GM12878 (cell line): ENCODE measurements at regions not wholly inside any gene's neighbourhood (a gene's known extent, or its start where the extent isn't known, plus 50 kb on each side); places are given as distances from the start of the nearest gene placed in this dataset.

Source experiments
- ATAC-seq: fragments of 200-7000 bp; cut with Tn5 transposase; 3 replicates; pipeline ENCODE4 v1.9.1; 2020; ENCODE audit warnings: mild to moderate bottlenecking, moderate library complexity
- BruUV-seq: library from RNA; stranded (reverse); fragments of 400-500 nt; replicated peaks from 2 replicates; lab custom pipeline; 2021; lab: Mats Ljungman, UMichigan
- CTCF ChIA-PET: fragments of 300-600 bp; sonication (Branson Sonifier 250); formaldehyde crosslinking; extraction: SDS; loops from one replicate; lab custom pipeline; 2021; ENCODE audit warnings: inconsistent platforms; lab: Yijun Ruan, JAX
- POLR2A ChIA-PET: fragments of 350-600 bp; formaldehyde crosslinking; extraction: SDS; loops from one replicate; lab custom pipeline; 2021; ENCODE audit warnings: inconsistent platforms; lab: Charles Lee
- RAD21 ChIA-PET: fragments of 300-600 bp; sonication (Branson Sonifier 250); formaldehyde crosslinking; loops from one replicate; lab custom pipeline; 2023; ENCODE audit warnings: antibody characterized with exemption; ENCODE audit not compliant: unreplicated experiment; lab: Charles Lee
- SMC1A ChIA-PET: fragments of 300-600 bp; sonication (Branson Sonifier 250); formaldehyde crosslinking; loops from one replicate; lab custom pipeline; 2023; ENCODE audit not compliant: unreplicated experiment, uncharacterized antibody; lab: Charles Lee
- DNase-seq: peaks from one replicate; pipeline ENCODE4 v3.0.0-alpha.2; 2011; ENCODE audit warnings: low read depth, low spot score
- FAIRE-seq: peaks from 3 replicates; lab custom pipeline; 2011; peaks lifted over from hg19 to GRCh38; lab: Jason Lieb, UNC
- H2AFZ ChIP-seq: 2 replicates; pipeline ENCODE4 v1.6.0; 2011; ENCODE audit warnings: low read depth, low read length, control low read depth; ENCODE audit not compliant: control insufficient read depth
- H3K27ac ChIP-seq: 2 replicates; pipeline ENCODE4 v1.5.1; 2011; ENCODE audit warnings: control low read depth; ENCODE audit not compliant: control insufficient read depth, insufficient read depth
- H3K27me3 ChIP-seq, 2 experiments: replicated peaks in 1 of 2; 2 replicates each; pipeline versions ENCODE4 v1.6.0 to v1.6.1; 2011; ENCODE audit warnings: low read length in 1 of 2; ENCODE audit not compliant: control insufficient read depth in 2 of 2, insufficient read depth in 2 of 2
- H3K36me3 ChIP-seq, 2 experiments: 2 replicates each; pipeline ENCODE4 v1.5.1; 2011; ENCODE audit warnings: low read length in 1 of 2; ENCODE audit not compliant: control insufficient read depth in 2 of 2, insufficient read depth in 2 of 2
- H3K4me1 ChIP-seq: 2 replicates; pipeline ENCODE4 v1.6.1; 2011; ENCODE audit warnings: mild to moderate bottlenecking, low read length, moderate library complexity, mixed read lengths; ENCODE audit not compliant: control insufficient read depth, insufficient read depth
- H3K4me2 ChIP-seq: 2 replicates; pipeline ENCODE4 v1.6.0; 2011; ENCODE audit warnings: control low read depth; ENCODE audit not compliant: control insufficient read depth, insufficient read depth
- H3K4me3 ChIP-seq: fragments of 200-600 bp; sonication (generic); 2 replicates; pipeline ENCODE4 v1.5.1; 2016
- H3K79me2 ChIP-seq: 2 replicates; pipeline ENCODE4 v1.6.0; 2011; ENCODE audit warnings: low read length; ENCODE audit not compliant: control insufficient read depth, insufficient read depth
- H3K9ac ChIP-seq: 2 replicates; pipeline ENCODE4 v1.8.0; 2011; ENCODE audit warnings: low read length, control low read depth, mixed read lengths; ENCODE audit not compliant: control insufficient read depth, insufficient read depth
- H3K9me3 ChIP-seq: replicated peaks from 3 replicates; pipeline ENCODE4 v1.5.1; 2011; ENCODE audit warnings: mild to moderate bottlenecking, low read length; ENCODE audit not compliant: control insufficient read depth, insufficient read depth
- H4K20me1 ChIP-seq: 2 replicates; pipeline ENCODE4 v1.6.0; 2011; ENCODE audit not compliant: control insufficient read depth, insufficient read depth
- ATF7 ChIP-seq: fragments of 450-650 bp; IDR thresholded peaks from 2 replicates; pipeline ENCODE4 v1.6.1; 2016; ENCODE audit warnings: low read depth, mild to moderate bottlenecking
- BHLHE40 ChIP-seq, 2 experiments: fragments of 450-650 bp in 1 of 2; IDR thresholded peaks; 2 replicates each; pipeline ENCODE4 v1.6.1; 2011 to 2017; ENCODE audit warnings: low read depth in 2 of 2, borderline replicate concordance in 1 of 2, improper control_type of control experiment in 1 of 2, low read length in 1 of 2, mild to moderate bottlenecking in 1 of 2
- EZH2 ChIP-seq: IDR thresholded peaks from 2 replicates; pipeline ENCODE4 v1.6.1; 2012; ENCODE audit warnings: low read depth, mild to moderate bottlenecking, control low read depth, inconsistent platforms, low read length, borderline replicate concordance; ENCODE audit not compliant: control insufficient read depth
- HDAC2 ChIP-seq: fragments of 200-600 bp; sonication (generic); IDR thresholded peaks from 2 replicates; pipeline ENCODE4 v1.6.1; 2017
- JUNB ChIP-seq: IDR thresholded peaks from 2 replicates; pipeline ENCODE4 v1.6.1; 2016; ENCODE audit warnings: antibody characterized with exemption, mild to moderate bottlenecking
- MYB ChIP-seq: fragments of 150-350 bp; IDR thresholded peaks from 2 replicates; pipeline ENCODE4 v1.6.1; 2014; ENCODE audit warnings: mild to moderate bottlenecking, low read depth, low read length, borderline replicate concordance
- NR2F1 ChIP-seq: fragments of 450-650 bp; conservative IDR thresholded peaks from 2 replicates; pipeline ENCODE4 v1.6.1; 2017; ENCODE audit warnings: mild to moderate bottlenecking
- PAX5 ChIP-seq: IDR thresholded peaks from 2 replicates; pipeline ENCODE4 v1.6.1; 2011; ENCODE audit warnings: low read depth, low read length, borderline replicate concordance
- SREBF1 ChIP-seq: IDR thresholded peaks from 2 replicates; pipeline ENCODE4 v1.6.1; 2012; ENCODE audit warnings: mild to moderate bottlenecking, low read length
- SREBF2 ChIP-seq: IDR thresholded peaks from 2 replicates; pipeline ENCODE4 v1.6.1; 2012; ENCODE audit warnings: mild to moderate bottlenecking, low read length
- TARDBP ChIP-seq: IDR thresholded peaks from 2 replicates; pipeline ENCODE4 v1.6.1; 2016; ENCODE audit warnings: borderline replicate concordance
- WGBS: methylation state at CpG from one replicate; pipeline ENCODE4 v1.1.6; 2016; ENCODE audit warnings: low lambda C conversion rate; ENCODE audit not compliant: insufficient replicate concordance, insufficient coverage; ENCODE audit errors: missing lambda C conversion rate; 5-methylcytosine and 5-hydroxymethylcytosine counted together
- in situ Hi-C: fragments of 300-500 bp; cut with MboI; formaldehyde crosslinking; loops from 9 replicates; pipeline ENCODE4 v1.14.3; 2018; ENCODE audit warnings: mixed read lengths
- intact Hi-C: fragments of 100-400 bp; cut with micrococcal nuclease; formaldehyde crosslinking; loops from one replicate; pipeline ENCODE4 v1.14.2; 2022; ENCODE audit not compliant: unreplicated experiment
- TF ChIP-seq, protein P1 (sequence below): fragments of 450-650 bp; IDR thresholded peaks from 2 replicates; pipeline ENCODE4 v1.6.1; 2016; ENCODE audit warnings: mild to moderate bottlenecking
- TF ChIP-seq, protein P2 (sequence below): fragments of 450-650 bp; IDR thresholded peaks from 2 replicates; pipeline ENCODE4 v1.6.1; 2018; ENCODE audit warnings: mild to moderate bottlenecking, low read depth, moderate library complexity; ENCODE audit not compliant: partially characterized antibody
- TF ChIP-seq, protein P3 (sequence below): fragments of 450-650 bp; IDR thresholded peaks from 2 replicates; pipeline ENCODE4 v1.6.1; 2017; ENCODE audit warnings: borderline replicate concordance
- TF ChIP-seq, protein P4 (sequence below): fragments of 450-650 bp; IDR thresholded peaks from 2 replicates; pipeline ENCODE4 v1.6.1; 2016; ENCODE audit warnings: mild to moderate bottlenecking
- TF ChIP-seq, protein P5 (sequence below): fragments of 450-650 bp; formaldehyde crosslinking; IDR thresholded peaks from 2 replicates; pipeline ENCODE4 v1.4.0; 2022; ENCODE audit warnings: mild to moderate bottlenecking, moderate library complexity

DNA sequence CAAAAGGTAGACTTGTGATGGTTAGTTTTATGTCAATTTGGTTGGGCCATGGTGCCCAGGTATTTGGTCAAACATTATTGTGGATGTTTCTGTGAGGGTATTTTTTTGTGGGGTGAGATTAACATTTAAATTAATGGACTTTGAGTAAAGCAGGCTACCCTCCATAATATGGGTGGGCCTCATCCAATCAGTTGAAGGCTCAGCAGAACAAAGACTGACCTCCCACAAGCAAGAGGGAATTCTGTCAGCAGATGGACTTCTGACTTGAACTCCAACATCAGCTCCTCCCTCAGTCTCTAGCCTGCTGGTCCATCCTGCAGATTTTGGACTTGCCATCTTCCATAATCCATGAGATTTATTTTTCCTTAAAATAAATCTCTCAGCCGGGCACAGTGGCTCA, 55.6 kb upstream of the BNC1 start:
- POLR2A ChIA-PET: no interaction called here
- in situ Hi-C loops (no loop called here), intact Hi-C loops (no loop called here)
- H3K79me2 ChIP-seq: no peaks in the 10 kb centered on the region
- H3K9me3 ChIP-seq: no peaks in the 10 kb centered on the region
- no peak for DNase-seq
- SMC1A ChIA-PET: no interaction called here
- H3K9ac ChIP-seq: no peak overlapping the region
- H4K20me1 ChIP-seq: no peaks in the 10 kb centered on the region
- H3K4me1 ChIP-seq: no peaks in the 10 kb centered on the region
- CTCF ChIA-PET: no interaction called here
- no peak for ATAC-seq
- H3K36me3 ChIP-seq: no peaks in the 10 kb centered on the region
- H2AFZ ChIP-seq: no peak overlapping the region
- BruUV-seq: no TSS peak
- H3K27ac ChIP-seq: no peak overlapping the region
- H3K4me2 ChIP-seq: no peak overlapping the region
- H3K27me3 ChIP-seq: no peaks in the 10 kb centered on the region
- H3K4me3 ChIP-seq: no peak overlapping the region
- no peak for FAIRE-seq
- 27% methylated on average over 1 of the region's 1 CpG for WGBS
- RAD21 ChIA-PET: no interaction called here
- TF ChIP-seq HDAC2 (no peak), EZH2 (no peak), MYB (no peak), SREBF2 (no peak), PAX5 (no peak), NR2F1 (no peak), JUNB (no peak), TARDBP (no peak), ATF7 (no peak), SREBF1 (no peak), BHLHE40 (IDR thresholded peaks at IDR 0.05; ENCODE audit: borderline replicate concordance in 1 of 2, low read depth in 2 of 2, low read length in 1 of 2) (no peak)
- TF ChIP-seq, protein P1, sequence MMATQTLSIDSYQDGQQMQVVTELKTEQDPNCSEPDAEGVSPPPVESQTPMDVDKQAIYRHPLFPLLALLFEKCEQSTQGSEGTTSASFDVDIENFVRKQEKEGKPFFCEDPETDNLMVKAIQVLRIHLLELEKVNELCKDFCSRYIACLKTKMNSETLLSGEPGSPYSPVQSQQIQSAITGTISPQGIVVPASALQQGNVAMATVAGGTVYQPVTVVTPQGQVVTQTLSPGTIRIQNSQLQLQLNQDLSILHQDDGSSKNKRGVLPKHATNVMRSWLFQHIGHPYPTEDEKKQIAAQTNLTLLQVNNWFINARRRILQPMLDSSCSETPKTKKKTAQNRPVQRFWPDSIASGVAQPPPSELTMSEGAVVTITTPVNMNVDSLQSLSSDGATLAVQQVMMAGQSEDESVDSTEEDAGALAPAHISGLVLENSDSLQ: no peak
- TF ChIP-seq, protein P2, sequence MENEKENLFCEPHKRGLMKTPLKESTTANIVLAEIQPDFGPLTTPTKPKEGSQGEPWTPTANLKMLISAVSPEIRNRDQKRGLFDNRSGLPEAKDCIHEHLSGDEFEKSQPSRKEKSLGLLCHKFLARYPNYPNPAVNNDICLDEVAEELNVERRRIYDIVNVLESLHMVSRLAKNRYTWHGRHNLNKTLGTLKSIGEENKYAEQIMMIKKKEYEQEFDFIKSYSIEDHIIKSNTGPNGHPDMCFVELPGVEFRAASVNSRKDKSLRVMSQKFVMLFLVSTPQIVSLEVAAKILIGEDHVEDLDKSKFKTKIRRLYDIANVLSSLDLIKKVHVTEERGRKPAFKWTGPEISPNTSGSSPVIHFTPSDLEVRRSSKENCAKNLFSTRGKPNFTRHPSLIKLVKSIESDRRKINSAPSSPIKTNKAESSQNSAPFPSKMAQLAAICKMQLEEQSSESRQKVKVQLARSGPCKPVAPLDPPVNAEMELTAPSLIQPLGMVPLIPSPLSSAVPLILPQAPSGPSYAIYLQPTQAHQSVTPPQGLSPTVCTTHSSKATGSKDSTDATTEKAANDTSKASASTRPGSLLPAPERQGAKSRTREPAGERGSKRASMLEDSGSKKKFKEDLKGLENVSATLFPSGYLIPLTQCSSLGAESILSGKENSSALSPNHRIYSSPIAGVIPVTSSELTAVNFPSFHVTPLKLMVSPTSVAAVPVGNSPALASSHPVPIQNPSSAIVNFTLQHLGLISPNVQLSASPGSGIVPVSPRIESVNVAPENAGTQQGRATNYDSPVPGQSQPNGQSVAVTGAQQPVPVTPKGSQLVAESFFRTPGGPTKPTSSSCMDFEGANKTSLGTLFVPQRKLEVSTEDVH: no peak
- TF ChIP-seq, protein P3, sequence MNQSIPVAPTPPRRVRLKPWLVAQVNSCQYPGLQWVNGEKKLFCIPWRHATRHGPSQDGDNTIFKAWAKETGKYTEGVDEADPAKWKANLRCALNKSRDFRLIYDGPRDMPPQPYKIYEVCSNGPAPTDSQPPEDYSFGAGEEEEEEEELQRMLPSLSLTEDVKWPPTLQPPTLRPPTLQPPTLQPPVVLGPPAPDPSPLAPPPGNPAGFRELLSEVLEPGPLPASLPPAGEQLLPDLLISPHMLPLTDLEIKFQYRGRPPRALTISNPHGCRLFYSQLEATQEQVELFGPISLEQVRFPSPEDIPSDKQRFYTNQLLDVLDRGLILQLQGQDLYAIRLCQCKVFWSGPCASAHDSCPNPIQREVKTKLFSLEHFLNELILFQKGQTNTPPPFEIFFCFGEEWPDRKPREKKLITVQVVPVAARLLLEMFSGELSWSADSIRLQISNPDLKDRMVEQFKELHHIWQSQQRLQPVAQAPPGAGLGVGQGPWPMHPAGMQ: no peak
- TF ChIP-seq, protein P4, sequence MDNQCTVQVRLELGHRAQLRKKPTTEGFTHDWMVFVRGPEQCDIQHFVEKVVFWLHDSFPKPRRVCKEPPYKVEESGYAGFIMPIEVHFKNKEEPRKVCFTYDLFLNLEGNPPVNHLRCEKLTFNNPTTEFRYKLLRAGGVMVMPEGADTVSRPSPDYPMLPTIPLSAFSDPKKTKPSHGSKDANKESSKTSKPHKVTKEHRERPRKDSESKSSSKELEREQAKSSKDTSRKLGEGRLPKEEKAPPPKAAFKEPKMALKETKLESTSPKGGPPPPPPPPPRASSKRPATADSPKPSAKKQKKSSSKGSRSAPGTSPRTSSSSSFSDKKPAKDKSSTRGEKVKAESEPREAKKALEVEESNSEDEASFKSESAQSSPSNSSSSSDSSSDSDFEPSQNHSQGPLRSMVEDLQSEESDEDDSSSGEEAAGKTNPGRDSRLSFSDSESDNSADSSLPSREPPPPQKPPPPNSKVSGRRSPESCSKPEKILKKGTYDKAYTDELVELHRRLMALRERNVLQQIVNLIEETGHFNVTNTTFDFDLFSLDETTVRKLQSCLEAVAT: no peak
- TF ChIP-seq, protein P5, sequence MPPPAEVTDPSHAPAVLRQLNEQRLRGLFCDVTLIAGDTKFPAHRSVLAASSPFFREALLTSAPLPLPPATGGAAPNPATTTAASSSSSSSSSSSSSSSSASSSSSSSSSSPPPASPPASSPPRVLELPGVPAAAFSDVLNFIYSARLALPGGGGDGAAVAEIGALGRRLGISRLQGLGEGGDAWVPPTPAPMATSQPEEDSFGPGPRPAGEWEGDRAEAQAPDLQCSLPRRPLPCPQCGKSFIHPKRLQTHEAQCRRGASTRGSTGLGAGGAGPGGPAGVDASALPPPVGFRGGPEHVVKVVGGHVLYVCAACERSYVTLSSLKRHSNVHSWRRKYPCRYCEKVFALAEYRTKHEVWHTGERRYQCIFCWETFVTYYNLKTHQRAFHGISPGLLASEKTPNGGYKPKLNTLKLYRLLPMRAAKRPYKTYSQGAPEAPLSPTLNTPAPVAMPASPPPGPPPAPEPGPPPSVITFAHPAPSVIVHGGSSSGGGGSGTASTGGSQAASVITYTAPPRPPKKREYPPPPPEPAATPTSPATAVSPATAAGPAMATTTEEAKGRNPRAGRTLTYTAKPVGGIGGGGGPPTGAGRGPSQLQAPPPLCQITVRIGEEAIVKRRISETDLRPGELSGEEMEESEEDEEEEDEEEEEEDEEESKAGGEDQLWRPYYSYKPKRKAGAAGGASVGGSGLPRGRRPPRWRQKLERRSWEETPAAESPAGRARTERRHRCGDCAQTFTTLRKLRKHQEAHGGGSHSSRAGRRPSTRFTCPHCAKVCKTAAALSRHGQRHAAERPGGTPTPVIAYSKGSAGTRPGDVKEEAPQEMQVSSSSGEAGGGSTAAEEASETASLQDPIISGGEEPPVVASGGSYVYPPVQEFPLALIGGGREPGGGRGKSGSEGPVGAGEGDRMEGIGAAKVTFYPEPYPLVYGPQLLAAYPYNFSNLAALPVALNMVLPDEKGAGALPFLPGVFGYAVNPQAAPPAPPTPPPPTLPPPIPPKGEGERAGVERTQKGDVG (CRISPR knock-in tag): no peak
